OCI-LY3 (cell line): ENCODE measurements at regions not wholly inside any gene's neighbourhood (a gene's known extent, or its start where the extent isn't known, plus 50 kb on each side); places are given as distances from the start of the nearest gene placed in this dataset.
"Not testable (repeated sequence)": the region's sequence is repeated elsewhere in the genome, so short reads cannot be mapped to it uniquely, and the experiment has no call there.

ENCODE experiments used
- CTCF ChIP-seq: fragments of 200-600, 300-600 bp; sonication (generic); IDR thresholded peaks from 2 replicates; pipeline ENCODE4 v1.5.1; 2014; ENCODE audit warnings: antibody characterized with exemption, low read length, low read depth
- EZH2phosphoT487 ChIP-seq: fragments of 200-600 bp; shearing (Covaris generic); IDR thresholded peaks from 2 replicates; pipeline ENCODE4 v1.6.1; 2018; ENCODE audit warnings: antibody characterized with exemption, mixed run types, low read depth

- not testable (repeated sequence) for TF ChIP-seq CTCF, EZH2phosphoT487
Measured at GRCh38 chrX:137107877-137108276, 74.1 kb upstream of the GPR101 start.
